ENCODE measurements at regions not wholly inside any gene's neighbourhood (a gene's known extent, or its start where the extent isn't known, plus 50 kb on each side); places are given as distances from the start of the nearest gene placed in this dataset.
"Not testable (repeated sequence)": the region's sequence is repeated elsewhere in the genome, so short reads cannot be mapped to it uniquely, and the experiment has no call there.

DNA sequence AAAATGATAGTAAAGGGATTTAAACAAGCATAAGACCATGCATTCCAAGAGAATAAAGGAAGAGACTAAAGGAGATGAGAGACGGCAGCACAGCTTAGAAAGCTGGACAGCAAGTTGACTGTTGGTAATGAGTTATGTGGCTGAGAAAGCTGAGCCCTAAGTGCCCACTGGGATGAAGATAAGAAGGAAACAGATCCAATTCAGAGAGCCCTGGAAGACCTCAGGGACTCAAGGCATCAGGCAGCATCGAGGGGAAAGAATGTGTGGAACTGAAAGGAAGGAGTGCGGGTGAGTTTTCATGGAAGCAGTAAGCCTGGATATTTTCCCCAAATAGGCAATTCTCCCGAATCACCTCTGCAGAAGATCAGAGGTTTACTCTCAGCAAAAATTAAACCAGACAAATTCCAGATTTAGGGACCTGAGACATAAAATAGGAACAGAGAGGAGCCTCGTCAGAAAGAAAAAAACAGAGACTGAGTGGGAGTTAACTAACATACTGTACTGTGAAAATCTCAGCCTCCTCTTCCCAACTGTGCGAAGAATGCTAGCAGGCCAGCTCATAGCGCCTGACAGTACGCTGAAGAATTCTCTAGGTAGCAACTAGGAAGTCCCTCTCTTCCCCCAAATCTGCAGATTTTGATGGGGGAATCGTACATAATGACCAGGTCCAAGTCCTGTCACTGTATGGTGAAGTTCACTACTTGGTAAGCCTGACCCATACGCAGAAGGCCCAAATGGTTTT lies 187.7 kb upstream of the TAPT1 start (continued):
- TF ChIP-seq, protein P1, sequence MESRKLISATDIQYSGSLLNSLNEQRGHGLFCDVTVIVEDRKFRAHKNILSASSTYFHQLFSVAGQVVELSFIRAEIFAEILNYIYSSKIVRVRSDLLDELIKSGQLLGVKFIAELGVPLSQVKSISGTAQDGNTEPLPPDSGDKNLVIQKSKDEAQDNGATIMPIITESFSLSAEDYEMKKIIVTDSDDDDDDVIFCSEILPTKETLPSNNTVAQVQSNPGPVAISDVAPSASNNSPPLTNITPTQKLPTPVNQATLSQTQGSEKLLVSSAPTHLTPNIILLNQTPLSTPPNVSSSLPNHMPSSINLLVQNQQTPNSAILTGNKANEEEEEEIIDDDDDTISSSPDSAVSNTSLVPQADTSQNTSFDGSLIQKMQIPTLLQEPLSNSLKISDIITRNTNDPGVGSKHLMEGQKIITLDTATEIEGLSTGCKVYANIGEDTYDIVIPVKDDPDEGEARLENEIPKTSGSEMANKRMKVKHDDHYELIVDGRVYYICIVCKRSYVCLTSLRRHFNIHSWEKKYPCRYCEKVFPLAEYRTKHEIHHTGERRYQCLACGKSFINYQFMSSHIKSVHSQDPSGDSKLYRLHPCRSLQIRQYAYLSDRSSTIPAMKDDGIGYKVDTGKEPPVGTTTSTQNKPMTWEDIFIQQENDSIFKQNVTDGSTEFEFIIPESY (IDR thresholded peaks at IDR 0.05): no peak
- TF ChIP-seq NR2F2 (IDR thresholded peaks at IDR 0.05) (no peak), FOXA2 (IDR thresholded peaks at IDR 0.05) (no peak)

DNA sequence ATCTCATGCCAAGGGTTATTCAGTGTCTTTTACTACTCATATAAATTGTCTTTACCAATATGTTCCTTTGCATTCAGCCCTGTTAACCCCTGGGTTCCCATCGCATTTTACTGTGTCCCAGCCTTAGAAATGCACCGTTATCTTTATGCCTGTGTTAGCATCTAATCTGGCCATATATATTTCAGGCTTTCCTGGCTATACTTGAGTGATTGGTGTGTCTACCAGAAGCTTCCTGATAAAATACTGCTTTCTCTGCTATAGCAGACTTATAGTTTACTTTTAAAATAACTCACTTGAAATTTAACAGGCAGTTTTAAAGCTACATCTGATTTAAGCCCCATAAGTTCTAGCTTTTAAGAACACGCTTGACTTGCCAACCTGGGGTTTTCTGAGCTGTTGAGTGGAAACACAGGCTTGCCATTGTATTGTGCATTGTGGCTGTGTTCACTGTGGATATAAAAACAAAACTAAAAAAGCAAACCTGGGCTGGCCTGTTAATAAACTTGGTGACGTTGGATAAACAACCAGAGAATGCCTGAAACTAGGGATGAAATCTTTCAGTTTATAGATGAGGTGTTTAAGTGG lies 185.3 kb upstream of the TAPT1 start:
- DNase-seq (ENCODE audit: low spot score): no peak
- 92% methylated on average over 4 of the region's 4 CpGs for WGBS

DNA sequence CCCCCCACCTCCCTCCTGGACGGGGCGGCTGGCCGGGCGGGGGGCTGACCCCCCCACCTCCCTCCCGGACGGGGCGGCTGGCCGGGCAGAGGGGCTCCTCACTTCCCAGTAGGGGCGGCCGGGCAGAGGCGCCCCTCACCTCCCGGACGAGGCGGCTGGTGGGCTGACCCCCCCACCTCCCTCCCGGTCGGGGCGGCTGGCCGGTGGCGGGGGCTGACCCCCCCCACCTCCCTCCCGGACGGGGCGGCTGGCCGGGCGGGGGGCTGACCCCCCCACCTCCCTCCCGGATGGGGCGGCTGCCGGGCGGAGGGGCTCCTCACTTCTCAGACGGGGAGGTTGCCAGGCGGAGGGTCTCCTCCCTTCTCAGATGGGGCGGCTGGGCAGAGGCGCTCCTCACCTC lies 166.9 kb upstream of the TAPT1 start:
- not testable (repeated sequence) for H3K27ac ChIP-seq (ENCODE audit: low read depth in 1 of 2, low read length in 2 of 2); H3K9ac ChIP-seq (ENCODE audit: low read depth in 1 of 2, low read length in 2 of 2); H3K4me3 ChIP-seq (ENCODE audit: low read depth in 1 of 3, low read length in 3 of 3); H3K4me1 ChIP-seq (ENCODE audit: control insufficient read depth in 4 of 4, insufficient read depth in 4 of 4, low read length in 3 of 4); H3K9me3 ChIP-seq (ENCODE audit: control insufficient read depth in 4 of 4, low read length in 3 of 4); H3K36me3 ChIP-seq (ENCODE audit: control insufficient read depth in 4 of 4, insufficient read depth in 3 of 4, low read depth in 1 of 4, low read length in 3 of 4); H3K27me3 ChIP-seq (ENCODE audit: control insufficient read depth in 4 of 4, insufficient read depth in 4 of 4, low read length in 3 of 4); DNase-seq (ENCODE audit: low spot score)
- 98% methylated on average over 21 of the region's 32 CpGs for WGBS

More for the DNA sequence above, 185.3 kb upstream of the TAPT1 start:
- H3K27me3 ChIP-seq (ENCODE audit: control insufficient read depth in 4 of 4, insufficient read depth in 4 of 4, low read length in 3 of 4): no peaks in the 10 kb centered on the region
- TF ChIP-seq TAF1 (conservative IDR thresholded peaks at IDR 0.05): no peak
- TF ChIP-seq, protein P1 (IDR thresholded peaks at IDR 0.05): no peak
- no peak for TF ChIP-seq SP1 (IDR thresholded peaks at IDR 0.05)
- TF ChIP-seq, protein P2, sequence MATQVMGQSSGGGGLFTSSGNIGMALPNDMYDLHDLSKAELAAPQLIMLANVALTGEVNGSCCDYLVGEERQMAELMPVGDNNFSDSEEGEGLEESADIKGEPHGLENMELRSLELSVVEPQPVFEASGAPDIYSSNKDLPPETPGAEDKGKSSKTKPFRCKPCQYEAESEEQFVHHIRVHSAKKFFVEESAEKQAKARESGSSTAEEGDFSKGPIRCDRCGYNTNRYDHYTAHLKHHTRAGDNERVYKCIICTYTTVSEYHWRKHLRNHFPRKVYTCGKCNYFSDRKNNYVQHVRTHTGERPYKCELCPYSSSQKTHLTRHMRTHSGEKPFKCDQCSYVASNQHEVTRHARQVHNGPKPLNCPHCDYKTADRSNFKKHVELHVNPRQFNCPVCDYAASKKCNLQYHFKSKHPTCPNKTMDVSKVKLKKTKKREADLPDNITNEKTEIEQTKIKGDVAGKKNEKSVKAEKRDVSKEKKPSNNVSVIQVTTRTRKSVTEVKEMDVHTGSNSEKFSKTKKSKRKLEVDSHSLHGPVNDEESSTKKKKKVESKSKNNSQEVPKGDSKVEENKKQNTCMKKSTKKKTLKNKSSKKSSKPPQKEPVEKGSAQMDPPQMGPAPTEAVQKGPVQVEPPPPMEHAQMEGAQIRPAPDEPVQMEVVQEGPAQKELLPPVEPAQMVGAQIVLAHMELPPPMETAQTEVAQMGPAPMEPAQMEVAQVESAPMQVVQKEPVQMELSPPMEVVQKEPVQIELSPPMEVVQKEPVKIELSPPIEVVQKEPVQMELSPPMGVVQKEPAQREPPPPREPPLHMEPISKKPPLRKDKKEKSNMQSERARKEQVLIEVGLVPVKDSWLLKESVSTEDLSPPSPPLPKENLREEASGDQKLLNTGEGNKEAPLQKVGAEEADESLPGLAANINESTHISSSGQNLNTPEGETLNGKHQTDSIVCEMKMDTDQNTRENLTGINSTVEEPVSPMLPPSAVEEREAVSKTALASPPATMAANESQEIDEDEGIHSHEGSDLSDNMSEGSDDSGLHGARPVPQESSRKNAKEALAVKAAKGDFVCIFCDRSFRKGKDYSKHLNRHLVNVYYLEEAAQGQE (IDR thresholded peaks at IDR 0.05): no peak
- no peak for TF ChIP-seq HNF4A (conservative IDR thresholded peaks at IDR 0.05)
- no peak for TF ChIP-seq GABPA (IDR thresholded peaks at IDR 0.05 in 1 of 2, conservative IDR thresholded peaks at IDR 0.05 in 1 of 2)
- no peak for TF ChIP-seq RAD21 (IDR thresholded peaks at IDR 0.05)
- TF ChIP-seq RXRA (IDR thresholded peaks at IDR 0.05): no peak
- TF ChIP-seq NR2F2 (IDR thresholded peaks at IDR 0.05): no peak
- TF ChIP-seq FOXA2 (IDR thresholded peaks at IDR 0.05): no peak
- TF ChIP-seq EGR1 (IDR thresholded peaks at IDR 0.05; ENCODE audit: low read depth in 2 of 2): no peak
- TF ChIP-seq, protein P3, sequence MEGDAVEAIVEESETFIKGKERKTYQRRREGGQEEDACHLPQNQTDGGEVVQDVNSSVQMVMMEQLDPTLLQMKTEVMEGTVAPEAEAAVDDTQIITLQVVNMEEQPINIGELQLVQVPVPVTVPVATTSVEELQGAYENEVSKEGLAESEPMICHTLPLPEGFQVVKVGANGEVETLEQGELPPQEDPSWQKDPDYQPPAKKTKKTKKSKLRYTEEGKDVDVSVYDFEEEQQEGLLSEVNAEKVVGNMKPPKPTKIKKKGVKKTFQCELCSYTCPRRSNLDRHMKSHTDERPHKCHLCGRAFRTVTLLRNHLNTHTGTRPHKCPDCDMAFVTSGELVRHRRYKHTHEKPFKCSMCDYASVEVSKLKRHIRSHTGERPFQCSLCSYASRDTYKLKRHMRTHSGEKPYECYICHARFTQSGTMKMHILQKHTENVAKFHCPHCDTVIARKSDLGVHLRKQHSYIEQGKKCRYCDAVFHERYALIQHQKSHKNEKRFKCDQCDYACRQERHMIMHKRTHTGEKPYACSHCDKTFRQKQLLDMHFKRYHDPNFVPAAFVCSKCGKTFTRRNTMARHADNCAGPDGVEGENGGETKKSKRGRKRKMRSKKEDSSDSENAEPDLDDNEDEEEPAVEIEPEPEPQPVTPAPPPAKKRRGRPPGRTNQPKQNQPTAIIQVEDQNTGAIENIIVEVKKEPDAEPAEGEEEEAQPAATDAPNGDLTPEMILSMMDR (IDR thresholded peaks at IDR 0.05; ENCODE audit: low read depth, low read length, missing input control): no peak
- TF ChIP-seq, protein P4, sequence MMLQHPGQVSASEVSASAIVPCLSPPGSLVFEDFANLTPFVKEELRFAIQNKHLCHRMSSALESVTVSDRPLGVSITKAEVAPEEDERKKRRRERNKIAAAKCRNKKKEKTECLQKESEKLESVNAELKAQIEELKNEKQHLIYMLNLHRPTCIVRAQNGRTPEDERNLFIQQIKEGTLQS (IDR thresholded peaks at IDR 0.05): no peak
- H3K9ac ChIP-seq (ENCODE audit: low read depth in 1 of 2, low read length in 2 of 2): no peak overlapping the region
- no peaks in the 10 kb centered on the region for H3K9me3 ChIP-seq (ENCODE audit: control insufficient read depth in 4 of 4, low read length in 3 of 4)
- no peaks in the 10 kb centered on the region for H3K36me3 ChIP-seq (ENCODE audit: control insufficient read depth in 4 of 4, insufficient read depth in 3 of 4, low read depth in 1 of 4, low read length in 3 of 4)
- H3K4me3 ChIP-seq (ENCODE audit: low read depth in 1 of 3, low read length in 3 of 3): no peak overlapping the region
- H3K27ac ChIP-seq (ENCODE audit: low read depth in 1 of 2, low read length in 2 of 2): no peak overlapping the region
- no peaks in the 10 kb centered on the region for H3K4me1 ChIP-seq (ENCODE audit: control insufficient read depth in 4 of 4, insufficient read depth in 4 of 4, low read length in 3 of 4)
